Psoas muscle (tissue), 7 donors: ENCODE measurements at regions not wholly inside any gene's neighbourhood (a gene's known extent, or its start where the extent isn't known, plus 50 kb on each side); places are given as distances from the start of the nearest gene placed in this dataset.

Experiments
- ATAC-seq, 4 donors: fragments of 200-7000 bp; cut with Tn5 transposase; one replicate each; pipeline ENCODE4 v1.9.1; 2020; ENCODE audit warnings: moderate library complexity in 3 of 4, mild to moderate bottlenecking in 2 of 4
- DNase-seq, 2 donors: peaks; one replicate each; pipeline ENCODE4 v3.0.0-alpha.2; 2020
- H3K27ac ChIP-seq: fragments of 200-600 bp; one replicate; pipeline ENCODE4 v1.8.0; 2022
- H3K27me3 ChIP-seq, 3 donors: fragments of 200-600 bp in 1 of 3; one replicate each; pipeline versions ENCODE4 v1.6.1 to v1.8.0; 2013 to 2022; ENCODE audit warnings: low read length in 2 of 3, mild to moderate bottlenecking in 2 of 3, moderate library complexity in 1 of 3; ENCODE audit not compliant: insufficient read depth in 3 of 3
- H3K36me3 ChIP-seq, 2 donors: fragments of 200-600 bp in 1 of 2; one replicate each; pipeline versions ENCODE4 v1.6.1 to v1.8.0; 2013 to 2022; ENCODE audit warnings: low read depth in 1 of 2, mild to moderate bottlenecking in 1 of 2, moderate library complexity in 1 of 2; ENCODE audit not compliant: insufficient read depth in 1 of 2
- H3K4me1 ChIP-seq: fragments of 200-600 bp; one replicate; pipeline ENCODE4 v1.8.0; 2022
- H3K4me3 ChIP-seq: fragments of 200-600 bp; one replicate; pipeline ENCODE4 v1.8.0; 2022; ENCODE audit warnings: mild to moderate bottlenecking
- H3K9me3 ChIP-seq: fragments of 200-600 bp; one replicate; pipeline ENCODE4 v1.8.0; 2022
- CTCF ChIP-seq: fragments of 200-600 bp; IDR thresholded peaks from one replicate; pipeline ENCODE4 v1.8.0; 2022; ENCODE audit warnings: antibody characterized with exemption
- WGBS, 3 donors: extraction: QIAGEN DNeasy Blood & Tissue Kit; methylation state at CpG; one replicate each; pipeline versions ENCODE4 v1.1.6 to v1.1.7; 2013; 5-methylcytosine and 5-hydroxymethylcytosine counted together
- intact Hi-C, 2 donors: fragments of 100-400 bp; cut with DNase I; formaldehyde crosslinking; loops; one replicate each; pipeline versions ENCODE4 v1.11.0 to v1.14.2; 2022
- donor health status: healthy with polysubstance abuse.
- donor health status: DM: no; HTN: no; CAD: no; lungs with moderate emphysema.
- donor health status: Bipolar disorder and iron deficiency.
- donor health status: healthy.
- donor health status: DM: yes; HTN: yes; CAD: no.
- donor health status: DM: no; HTN: no; CAD: no.
- donor health status: DM: yes; HTN: yes; CAD: no.

GRCh38 chr14:82510007-82510406 lies 976.4 kb upstream of the SEL1L start:
- H3K9me3 ChIP-seq = no peaks in the 10 kb centered on the region
- no peaks in the 10 kb centered on the region for H3K36me3 ChIP-seq
- DNase-seq = no peak
- H3K4me1 ChIP-seq = no peaks in the 10 kb centered on the region
- intact Hi-C loops = no loop called here
- no peak overlapping the region for H3K4me3 ChIP-seq
- no peak overlapping the region for H3K27ac ChIP-seq
- no peak for ATAC-seq
- H3K27me3 ChIP-seq = no peaks in the 10 kb centered on the region
- no peak for TF ChIP-seq CTCF
- 87 to 91% (median 90%) methylated on average over 5 of the region's 5 CpGs for WGBS, 3 donors

GRCh38 chr14:82511399-82511798 lies 977.7 kb upstream of the SEL1L start:
- DNase-seq (no peak), ATAC-seq (no peak)
- H3K27me3 ChIP-seq = no peaks in the 10 kb centered on the region
- no peaks in the 10 kb centered on the region for H3K4me1 ChIP-seq
- WGBS, 3 donors = 61 to 88% (median 88%) methylated on average over 1 of the region's 1 CpG
- no peaks in the 10 kb centered on the region for H3K36me3 ChIP-seq
- H3K9me3 ChIP-seq = no peaks in the 10 kb centered on the region
- no peak for TF ChIP-seq CTCF
- no peak overlapping the region for H3K4me3 ChIP-seq
- H3K27ac ChIP-seq = no peak overlapping the region
- intact Hi-C loops = no loop called here

DNA sequence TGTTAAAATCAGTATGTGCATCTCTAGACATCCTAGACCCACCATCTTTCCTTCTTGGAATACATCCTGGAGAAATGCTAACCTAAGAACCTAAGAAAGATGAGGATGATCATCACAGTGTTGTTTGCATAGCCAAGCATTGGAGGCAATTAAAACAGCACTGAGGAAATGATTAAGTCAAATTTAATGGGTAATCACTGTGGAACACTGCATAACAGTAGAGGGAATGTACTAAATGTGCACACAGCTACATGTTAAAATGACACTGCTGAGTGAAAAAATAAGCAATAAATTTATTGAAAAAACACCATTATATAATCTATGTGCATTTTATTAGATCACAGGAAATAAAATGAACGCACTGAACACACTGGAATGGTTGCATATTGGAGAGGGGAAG lies 987.1 kb upstream of the SEL1L start:
- WGBS, 3 donors = 59 to 73% (median 69%) methylated on average over 1 of the region's 1 CpG
- Histone ChIP-seq H3K9me3 (no peaks in the 10 kb centered on the region), H3K27me3 (no peaks in the 10 kb centered on the region), H3K36me3 (no peaks in the 10 kb centered on the region), H3K27ac (no peak overlapping the region), H3K4me3 (no peak overlapping the region), H3K4me1 (no peaks in the 10 kb centered on the region)
- TF ChIP-seq CTCF = no peak
- DNase-seq (no peak), ATAC-seq (no peak)
- intact Hi-C loops = no loop called here

DNA sequence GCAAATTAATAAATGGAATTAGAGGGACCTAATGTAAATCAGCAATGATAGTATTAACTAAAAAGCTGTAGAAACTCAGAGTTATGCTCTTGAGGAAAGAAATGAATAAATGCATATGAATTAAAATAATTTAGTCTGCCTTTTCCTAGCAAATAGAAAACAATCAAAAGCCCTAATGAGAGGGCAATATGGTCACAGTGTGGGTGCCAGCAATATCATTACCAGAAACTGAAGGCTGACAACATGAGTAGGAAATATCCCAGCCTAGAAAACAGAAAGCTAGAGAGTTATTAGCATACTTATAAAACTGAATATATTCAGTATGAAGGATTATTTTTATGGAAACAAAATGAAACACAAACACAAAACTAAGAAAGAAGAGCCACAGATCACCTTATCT lies 987.5 kb upstream of the SEL1L start:
- Histone ChIP-seq H3K27me3 (no peaks in the 10 kb centered on the region), H3K27ac (no peak overlapping the region), H3K4me3 (no peak overlapping the region), H3K36me3 (no peaks in the 10 kb centered on the region), H3K4me1 (no peaks in the 10 kb centered on the region), H3K9me3 (no peaks in the 10 kb centered on the region)
- DNase-seq (no peak), ATAC-seq (no peak)
- intact Hi-C loops = no loop called here
- no peak for TF ChIP-seq CTCF

- intact Hi-C loops = no loop called here
- H3K27ac ChIP-seq = no peak overlapping the region
- no peaks in the 10 kb centered on the region for H3K36me3 ChIP-seq
- WGBS, 3 donors = 77 to 86% (median 83%) methylated on average over 1 of the region's 1 CpG
- DNase-seq (no peak), ATAC-seq (no peak)
- no peaks in the 10 kb centered on the region for H3K27me3 ChIP-seq
- no peaks in the 10 kb centered on the region for H3K9me3 ChIP-seq
- H3K4me1 ChIP-seq = no peaks in the 10 kb centered on the region
- H3K4me3 ChIP-seq = no peak overlapping the region
- TF ChIP-seq CTCF = no peak
Observed at GRCh38 chr14:82528016-82528415, 994.4 kb upstream of the SEL1L start.
